T-helper 17 cell (primary cell): ENCODE measurements at regions not wholly inside any gene's neighbourhood (a gene's known extent, or its start where the extent isn't known, plus 50 kb on each side); places are given as distances from the start of the nearest gene placed in this dataset.

Experiments
- ATAC-seq: fragments of 150-1000 bp; cut with Tn5 transposase; 2 replicates; pipeline ENCODE4 v1.10.0; 2021; ENCODE audit warnings: mild to moderate bottlenecking, moderate library complexity
- DNase-seq, 3 donors: peaks; one replicate each; pipeline versions ENCODE4 v3.0.0 to v3.0.0-alpha.2; 2020 to 2021
- H3K9me3 ChIP-seq: one replicate; pipeline ENCODE4 v1.7.0; 2013; ENCODE audit warnings: low read length, mild to moderate bottlenecking; ENCODE audit not compliant: control insufficient read depth, poor library complexity, severe bottlenecking
- H3K27ac Mint-ChIP-seq: one replicate; pipeline ENCODE4 v1.8.0; 2022; ENCODE audit warnings: mild to moderate bottlenecking, moderate library complexity, mixed read lengths
- H3K27me3 Mint-ChIP-seq: one replicate; pipeline ENCODE4 v1.8.0; 2022; ENCODE audit warnings: mixed read lengths
- H3K36me3 Mint-ChIP-seq: one replicate; pipeline ENCODE4 v1.8.0; 2022; ENCODE audit warnings: low read depth, mixed read lengths
- H3K4me1 Mint-ChIP-seq: one replicate; pipeline ENCODE4 v1.8.0; 2022; ENCODE audit warnings: mild to moderate bottlenecking, mixed read lengths
- H3K4me3 Mint-ChIP-seq: one replicate; pipeline ENCODE4 v1.8.0; 2022; ENCODE audit warnings: mild to moderate bottlenecking, moderate library complexity, mixed read lengths

DNA sequence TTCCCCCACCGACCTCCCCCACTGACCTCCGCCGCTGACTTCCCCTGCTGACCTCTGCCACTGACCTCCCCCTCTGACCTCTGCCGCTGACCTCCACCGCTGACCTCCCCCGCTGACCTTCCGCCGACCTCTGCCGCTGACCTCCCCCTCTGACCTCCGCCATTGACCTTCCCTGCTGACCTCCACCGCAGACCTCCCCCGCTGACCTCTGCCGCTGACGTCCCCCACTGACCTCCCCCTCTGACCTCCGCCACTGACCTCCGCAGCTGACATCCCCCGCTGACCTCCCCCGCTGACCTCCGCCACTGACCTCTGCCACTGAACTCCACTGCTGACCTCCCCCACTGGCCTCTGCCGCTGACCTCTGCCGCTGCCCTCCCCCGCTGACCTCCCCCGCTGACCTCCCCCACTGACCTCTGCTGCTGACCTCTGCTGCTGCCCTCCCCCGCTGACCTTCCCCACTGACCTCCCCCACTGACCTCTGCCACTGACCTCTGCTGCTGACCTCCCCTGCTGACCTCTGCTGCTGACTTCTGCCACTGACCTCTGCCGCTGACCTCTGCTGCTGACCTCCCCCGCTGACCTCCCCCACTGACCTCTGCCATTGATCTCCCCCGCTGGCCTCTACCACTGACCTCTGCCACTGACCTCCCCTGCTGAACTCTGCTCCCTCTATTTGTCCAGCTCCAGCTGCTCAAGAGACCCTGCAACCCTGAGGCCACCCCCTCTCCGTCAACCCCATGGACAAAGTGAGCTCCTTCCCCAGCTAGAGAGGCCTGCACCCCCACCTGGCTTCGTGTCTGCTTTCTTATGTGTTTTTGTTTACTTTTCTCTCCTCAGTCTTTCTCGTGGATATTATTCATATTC, 91.4 kb upstream of the AFDN start:
- DNase-seq (no peak), ATAC-seq (no peak)
- Mint-ChIP-seq H3K27me3 (peaks cover 37% of the 10 kb centered on the region), H3K4me1 (peaks cover 2% of the 10 kb centered on the region), H3K4me3 (no peak overlapping the region), H3K27ac (no peak overlapping the region), H3K36me3 (no peaks in the 10 kb centered on the region)
- H3K9me3 ChIP-seq, result no peaks in the 10 kb centered on the region

DNA sequence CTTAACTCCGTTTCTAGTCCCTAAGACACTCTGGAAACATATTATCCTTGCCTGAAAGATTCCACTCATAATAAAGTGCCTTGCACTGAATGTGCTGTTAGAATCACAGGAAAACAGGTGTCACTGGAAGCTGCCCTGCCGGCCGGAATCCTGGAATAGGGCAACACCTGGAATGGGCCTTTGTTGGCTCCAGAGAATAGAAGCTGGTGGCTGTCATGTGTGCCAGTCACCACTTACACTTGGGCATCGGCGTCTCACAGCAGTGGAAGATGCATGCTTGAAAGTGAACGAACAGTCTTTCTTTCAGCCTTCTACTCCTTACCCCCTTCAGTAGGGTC, 90.8 kb upstream of the AFDN start:
- H3K9me3 ChIP-seq, result no peaks in the 10 kb centered on the region
- Mint-ChIP-seq H3K4me3 (no peak overlapping the region), H3K27ac (no peak overlapping the region), H3K4me1 (no peaks in the 10 kb centered on the region), H3K27me3 (peaks cover 34% of the 10 kb centered on the region), H3K36me3 (no peaks in the 10 kb centered on the region)
- DNase-seq, result no peak
- no peak for ATAC-seq

DNA sequence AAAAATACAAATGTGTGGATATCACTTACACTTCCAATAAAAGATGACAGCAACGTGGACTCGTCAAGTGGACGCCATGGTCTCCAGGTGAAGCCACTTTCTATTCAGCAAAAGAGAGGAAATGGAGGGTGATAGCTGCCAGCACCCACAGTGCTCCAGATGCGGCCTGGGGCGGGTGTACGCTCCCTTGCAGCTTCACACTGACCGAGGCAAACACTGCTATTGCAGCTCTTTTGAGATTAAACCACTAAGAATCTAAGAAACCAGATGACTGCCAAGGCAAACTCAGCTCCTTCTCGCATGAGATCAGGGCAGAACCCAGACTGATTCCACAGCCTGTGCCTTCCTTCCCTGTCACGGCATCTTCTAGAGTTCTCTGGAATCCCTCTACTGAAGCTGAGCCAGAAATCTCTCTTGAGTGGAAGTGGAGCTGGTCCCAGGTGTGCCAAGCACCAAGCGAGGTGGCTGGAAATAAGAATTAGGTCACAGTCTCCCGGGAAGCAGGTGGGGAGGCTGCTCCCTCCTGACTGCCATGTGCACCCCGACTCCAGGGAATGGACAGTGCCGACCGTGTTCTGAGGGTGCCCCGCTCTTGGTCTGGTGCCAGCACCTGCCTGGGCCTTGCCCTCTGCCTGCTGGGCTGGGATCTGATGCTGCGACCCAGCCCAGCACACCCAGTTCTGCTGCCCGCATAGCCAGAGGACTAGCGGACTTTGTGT, 90.1 kb upstream of the AFDN start:
- H3K4me1 Mint-ChIP-seq, result no peaks in the 10 kb centered on the region
- H3K27ac Mint-ChIP-seq, result no peak overlapping the region
- no peaks in the 10 kb centered on the region for H3K9me3 ChIP-seq
- DNase-seq (no peak), ATAC-seq (no peak)
- H3K27me3 Mint-ChIP-seq, result peaks cover 34% of the 10 kb centered on the region
- no peaks in the 10 kb centered on the region for H3K36me3 Mint-ChIP-seq
- no peak overlapping the region for H3K4me3 Mint-ChIP-seq

DNA sequence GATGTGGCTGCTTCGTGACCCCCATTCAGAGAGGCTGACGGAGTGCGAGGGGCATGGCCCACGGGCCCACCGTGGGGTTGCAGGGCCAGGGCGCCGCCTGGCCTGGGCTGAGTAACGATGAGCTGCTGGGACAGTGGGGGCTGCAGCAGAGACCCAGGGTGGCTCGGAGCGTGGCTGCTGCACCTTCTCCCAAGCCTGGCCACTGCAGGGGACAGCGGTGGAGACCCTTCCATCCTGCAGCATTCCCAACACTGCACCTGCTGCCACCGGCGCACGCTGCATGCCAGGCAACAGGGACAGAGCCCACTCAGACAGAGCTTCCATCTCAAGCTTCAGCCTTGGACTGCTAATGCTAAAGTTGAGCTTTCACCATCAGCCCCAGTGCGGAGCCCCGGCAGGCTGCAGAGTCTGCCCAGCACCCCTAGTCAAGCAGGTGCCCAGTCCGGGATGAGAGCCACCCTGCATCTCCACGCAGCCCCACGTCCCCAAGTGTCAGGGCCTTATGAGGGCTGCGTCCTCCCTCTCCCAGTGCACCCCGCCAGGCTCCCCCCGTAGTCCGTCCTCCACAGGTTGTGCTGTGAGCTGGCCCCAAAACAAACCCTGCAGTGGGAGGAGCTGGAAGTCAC, 89.4 kb upstream of the AFDN start:
- ATAC-seq (no peak), DNase-seq (no peak)
- H3K9me3 ChIP-seq, result no peaks in the 10 kb centered on the region
- Mint-ChIP-seq H3K4me3 (no peak overlapping the region), H3K27ac (no peak overlapping the region), H3K27me3 (peaks cover 34% of the 10 kb centered on the region), H3K4me1 (no peaks in the 10 kb centered on the region), H3K36me3 (no peaks in the 10 kb centered on the region)

DNA sequence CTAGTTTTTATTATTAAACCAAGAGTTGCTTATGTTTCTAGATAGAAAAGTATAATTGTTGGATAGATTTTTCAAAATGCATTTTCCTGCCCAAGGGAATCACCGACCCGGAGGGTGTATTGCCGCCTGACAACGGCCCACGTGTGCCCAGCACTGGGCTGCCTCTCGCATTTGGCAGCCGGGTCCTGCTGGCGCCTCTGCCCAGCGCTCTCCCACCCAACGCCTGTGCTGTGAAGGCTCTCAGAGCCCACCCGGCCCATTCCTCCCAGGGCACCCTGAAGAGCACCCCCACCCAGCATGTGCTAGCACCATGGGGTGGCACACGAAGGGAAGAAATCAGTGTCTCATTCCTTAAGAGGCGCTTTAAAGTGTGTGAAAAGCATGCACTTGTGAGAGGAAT, 88.3 kb upstream of the AFDN start:
- Mint-ChIP-seq H3K4me3 (no peak overlapping the region), H3K27me3 (peaks cover 34% of the 10 kb centered on the region), H3K27ac (peak overlapping the region; percentile 1), H3K36me3 (no peaks in the 10 kb centered on the region), H3K4me1 (no peaks in the 10 kb centered on the region)
- DNase-seq, result no peak
- H3K9me3 ChIP-seq, result no peaks in the 10 kb centered on the region
- ATAC-seq, result no peak

DNA sequence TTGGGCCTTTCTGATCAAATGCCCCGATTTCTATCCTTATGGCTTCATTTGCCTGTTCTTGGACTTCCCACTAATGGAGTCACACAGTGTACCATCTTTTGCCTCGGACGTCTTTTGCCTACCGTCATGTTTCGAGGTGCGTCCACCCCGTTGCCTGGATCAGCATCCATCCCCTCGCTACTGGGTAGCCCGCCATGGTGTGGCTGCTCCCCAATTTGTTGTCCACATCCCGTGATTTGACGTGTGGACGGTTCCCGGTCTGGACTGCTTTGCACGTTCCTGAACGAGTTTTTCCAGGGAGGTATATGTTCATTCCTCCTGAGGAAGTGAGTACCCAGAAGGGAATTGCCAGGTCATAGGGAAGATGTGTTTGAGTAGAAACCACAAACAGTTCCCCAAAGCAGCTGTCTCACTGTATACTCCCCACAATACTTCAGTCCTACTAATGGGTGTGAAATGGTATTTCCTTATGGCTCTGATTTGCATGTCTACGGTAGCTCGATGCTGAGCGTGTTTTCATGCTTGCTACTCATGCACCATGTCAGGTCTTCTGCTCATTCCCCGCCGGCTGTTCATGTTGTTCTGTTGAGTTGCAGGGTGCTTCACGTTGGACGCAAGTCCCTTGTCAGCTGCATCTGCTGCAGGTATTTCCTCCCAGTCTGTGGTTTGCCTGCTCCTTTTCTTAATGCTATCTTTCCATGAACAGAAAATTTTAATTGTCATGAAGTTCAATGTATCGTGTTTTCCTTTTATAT, 86.8 kb upstream of the AFDN start:
- no peaks in the 10 kb centered on the region for H3K36me3 Mint-ChIP-seq
- H3K27ac Mint-ChIP-seq, result no peak overlapping the region
- no peaks in the 10 kb centered on the region for H3K4me1 Mint-ChIP-seq
- H3K27me3 Mint-ChIP-seq, result peaks cover 34% of the 10 kb centered on the region
- H3K9me3 ChIP-seq, result no peaks in the 10 kb centered on the region
- ATAC-seq (no peak), DNase-seq (no peak)
- no peak overlapping the region for H3K4me3 Mint-ChIP-seq

GRCh38 chr6:167742719-167743303, 83.9 kb upstream of the AFDN start:
- no peaks in the 10 kb centered on the region for H3K9me3 ChIP-seq
- DNase-seq, result no peak
- H3K36me3 Mint-ChIP-seq, result no peaks in the 10 kb centered on the region
- peaks cover 38% of the 10 kb centered on the region for H3K27me3 Mint-ChIP-seq
- H3K4me1 Mint-ChIP-seq, result no peaks in the 10 kb centered on the region
- no peak overlapping the region for H3K27ac Mint-ChIP-seq
- no peak for ATAC-seq
- no peak overlapping the region for H3K4me3 Mint-ChIP-seq

DNA sequence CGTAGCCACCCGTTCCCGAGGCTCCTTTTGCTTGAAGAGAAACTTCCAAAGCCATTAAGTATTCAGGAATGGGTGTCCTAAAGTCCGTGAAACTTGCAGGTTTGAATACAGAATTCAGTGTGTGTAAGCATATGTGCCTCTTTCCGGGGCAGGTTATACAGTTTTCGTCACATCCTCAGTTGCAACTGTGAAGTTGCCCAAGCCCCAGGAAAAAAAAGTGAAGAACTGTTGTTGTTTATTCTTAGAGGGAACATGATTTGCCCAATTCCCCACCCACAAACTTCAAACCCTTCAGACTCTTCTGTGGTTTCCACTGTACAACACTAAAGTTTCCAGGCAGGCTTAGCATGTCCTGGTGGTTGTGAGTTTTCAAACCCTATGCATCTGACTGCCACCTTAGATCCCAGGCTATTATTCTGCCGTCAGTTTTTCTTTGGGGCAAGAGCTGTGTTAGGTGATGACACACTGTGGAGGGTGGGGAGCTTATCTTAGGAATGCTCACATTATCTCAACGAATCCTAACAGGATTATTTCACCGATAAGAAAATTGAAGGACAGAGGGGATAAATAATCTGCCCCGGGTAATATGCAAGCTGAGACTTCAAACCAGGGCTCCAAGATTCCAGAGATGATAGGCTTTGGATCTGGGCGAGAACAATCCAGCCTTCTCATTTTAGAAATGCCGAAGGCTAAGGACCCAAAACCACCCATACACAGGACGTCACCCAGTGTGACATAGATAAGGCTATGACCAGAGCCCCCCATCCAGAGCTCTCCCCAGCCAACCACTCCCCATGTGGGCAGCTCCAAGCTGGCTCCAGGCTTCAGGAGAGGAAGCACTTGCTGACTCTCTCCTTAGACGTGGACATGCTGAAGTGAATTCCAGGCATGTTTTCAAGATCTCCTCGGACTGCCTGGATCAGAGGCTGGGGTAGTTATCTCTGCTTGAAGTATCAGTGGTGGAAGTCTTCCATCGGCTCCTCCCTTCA, 81.7 kb upstream of the AFDN start:
- H3K9me3 ChIP-seq, result no peaks in the 10 kb centered on the region
- Mint-ChIP-seq H3K27me3 (peaks cover 28% of the 10 kb centered on the region), H3K36me3 (no peaks in the 10 kb centered on the region), H3K27ac (no peak overlapping the region), H3K4me3 (no peak overlapping the region), H3K4me1 (no peaks in the 10 kb centered on the region)
- no peak for ATAC-seq
- no peak for DNase-seq

GRCh38 chr6:167745670-167746389, 80.9 kb upstream of the AFDN start:
- Mint-ChIP-seq H3K4me1 (no peaks in the 10 kb centered on the region), H3K36me3 (no peaks in the 10 kb centered on the region), H3K27me3 (peaks cover 28% of the 10 kb centered on the region), H3K4me3 (no peak overlapping the region), H3K27ac (no peak overlapping the region)
- DNase-seq (no peak), ATAC-seq (no peak)
- H3K9me3 ChIP-seq, result no peaks in the 10 kb centered on the region

DNA sequence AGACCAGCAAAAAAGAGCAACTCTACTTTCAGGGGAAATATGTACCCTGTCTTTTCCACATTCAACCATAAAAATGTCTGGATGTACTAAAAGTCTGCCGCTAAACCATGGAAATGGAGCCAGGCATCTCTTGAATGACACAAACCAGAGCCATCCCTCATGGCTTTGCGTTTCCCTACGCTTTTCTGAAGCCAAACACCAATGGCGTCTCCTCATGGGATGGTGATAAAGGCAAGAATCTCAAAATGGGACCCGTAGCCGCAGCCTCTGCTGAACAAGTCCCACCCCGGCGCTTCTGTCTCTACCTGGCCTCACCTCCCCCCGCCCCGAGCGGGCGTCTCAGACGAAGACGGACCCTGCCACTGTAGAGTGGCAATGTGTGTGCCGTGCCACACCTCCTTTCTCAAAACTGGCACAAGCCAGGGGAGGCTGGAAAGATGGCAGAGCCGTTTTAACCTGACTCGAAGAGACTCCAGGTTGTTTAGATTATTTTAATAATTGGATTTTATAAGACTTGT, 80.3 kb upstream of the AFDN start:
- ATAC-seq, result no peak
- no peaks in the 10 kb centered on the region for H3K9me3 ChIP-seq
- no peaks in the 10 kb centered on the region for H3K4me1 Mint-ChIP-seq
- peaks cover 34% of the 10 kb centered on the region for H3K27me3 Mint-ChIP-seq
- H3K27ac Mint-ChIP-seq, result no peak overlapping the region
- no peak for DNase-seq
- H3K36me3 Mint-ChIP-seq, result no peaks in the 10 kb centered on the region
- H3K4me3 Mint-ChIP-seq, result no peak overlapping the region

GRCh38 chr6:167746975-167747374, 79.7 kb upstream of the AFDN start:
- H3K36me3 Mint-ChIP-seq, result no peaks in the 10 kb centered on the region
- no peaks in the 10 kb centered on the region for H3K9me3 ChIP-seq
- ATAC-seq (no peak), DNase-seq (no peak)
- no peaks in the 10 kb centered on the region for H3K4me1 Mint-ChIP-seq
- H3K27me3 Mint-ChIP-seq, result peaks cover 39% of the 10 kb centered on the region
- no peak overlapping the region for H3K27ac Mint-ChIP-seq
- no peak overlapping the region for H3K4me3 Mint-ChIP-seq
